ENCODE measurements at regions not wholly inside any gene's neighbourhood (a gene's known extent, or its start where the extent isn't known, plus 50 kb on each side); places are given as distances from the start of the nearest gene placed in this dataset.

GRCh38 chr15:57866149-57866736 is 159.7 kb downstream of the POLR2M start (continued):
- TF ChIP-seq CTCF (CRISPR knock-in tag; IDR thresholded peaks at IDR 0.05) (peak; percentile 68), ZBTB40 (IDR thresholded peaks at IDR 0.05) (no peak), ZBTB40 (CRISPR knock-in tag; IDR thresholded peaks at IDR 0.05) (no peak), STAG1 (CRISPR knock-in tag; IDR thresholded peaks at IDR 0.05) (peak; percentile 41), USF2 (IDR thresholded peaks at IDR 0.05; ENCODE audit: low read depth, low read length) (no peak), USF2 (CRISPR knock-in tag; IDR thresholded peaks at IDR 0.05; ENCODE audit: borderline replicate concordance) (no peak)

Measured in HepG2 (cell line).